T-cell (primary cell): ENCODE measurements at regions not wholly inside any gene's neighbourhood (a gene's known extent, or its start where the extent isn't known, plus 50 kb on each side); places are given as distances from the start of the nearest gene placed in this dataset.

Source experiments
- ATAC-seq, 4 experiments: fragments of 200-7000 bp in 3 of 4; fragments of 150-1000 bp in 1 of 4; cut with Tn5 transposase; replicated peaks in 1 of 4; 1 replicate in 3 of 4; 2 replicates in 1 of 4; pipeline ENCODE4 v1.10.0; 2021; ENCODE audit warnings: moderate library complexity in 3 of 4, mild to moderate bottlenecking in 2 of 4, moderate number of reproducible peaks in 1 of 4
- CTCF ChIA-PET, 2 donors: fragments of 300-600 bp; sonication (Branson Sonifier 250); formaldehyde crosslinking; loops; one replicate each; lab custom pipeline; 2022; ENCODE audit warnings: antibody characterized with exemption in 2 of 2; lab: Charles Lee
- POLR2A ChIA-PET, 2 donors: fragments of 300-600 bp; sonication (Branson Sonifier 250); formaldehyde crosslinking; loops; one replicate each; lab custom pipeline; 2022; ENCODE audit warnings: antibody characterized with exemption in 2 of 2; lab: Charles Lee
- DNase-seq, 35 experiments: peaks; one replicate each; pipeline versions ENCODE4 v3.0.0 to v3.0.0-alpha.2; 2013 to 2023
- H3K27ac ChIP-seq: one replicate; pipeline ENCODE4 v1.5.1; 2013; ENCODE audit warnings: low read length
- H3K27me3 ChIP-seq, 2 experiments: replicated peaks in 1 of 2; 1 replicate in 1 of 2; 2 replicates in 1 of 2; pipeline versions ENCODE4 v1.6.1 to v1.7.0; 2013; ENCODE audit warnings: low read length in 1 of 2, mixed read lengths in 1 of 2; ENCODE audit not compliant: control insufficient read depth in 2 of 2, insufficient read depth in 2 of 2; ENCODE audit errors: extremely low read depth in 1 of 2
- H3K36me3 ChIP-seq, 2 donors: 1 replicate in 1 of 2; 2 replicates in 1 of 2; pipeline versions ENCODE4 v1.6.1 to v1.7.0; 2013; ENCODE audit warnings: low read length in 1 of 2; ENCODE audit not compliant: control insufficient read depth in 2 of 2, insufficient read depth in 1 of 2; ENCODE audit errors: extremely low read depth in 1 of 2
- H3K4me1 ChIP-seq, 2 experiments: 1 replicate in 1 of 2; 2 replicates in 1 of 2; pipeline versions ENCODE4 v1.6.1 to v1.7.0; 2013; ENCODE audit warnings: low read length in 2 of 2, mixed read lengths in 1 of 2; ENCODE audit not compliant: insufficient read depth in 2 of 2, control insufficient read depth in 1 of 2; ENCODE audit errors: extremely low read depth in 1 of 2
- H3K4me3 ChIP-seq, 2 donors: 1 replicate in 1 of 2; 2 replicates in 1 of 2; pipeline versions ENCODE4 v1.5.1 to v1.7.0; 2013; ENCODE audit warnings: mild to moderate bottlenecking in 2 of 2, low read length in 1 of 2, moderate library complexity in 1 of 2; ENCODE audit not compliant: control insufficient read depth in 1 of 2; ENCODE audit errors: extremely low read depth in 1 of 2
- H3K9me3 ChIP-seq: 2 replicates; pipeline ENCODE4 v1.7.0; 2013
- H3K27ac Mint-ChIP-seq, 2 donors: one replicate each; pipeline ENCODE4 v1.8.0; 2020 to 2021; ENCODE audit warnings: mild to moderate bottlenecking in 2 of 2, mixed read lengths in 2 of 2
- H3K27me3 Mint-ChIP-seq, 2 donors: one replicate each; pipeline ENCODE4 v1.8.0; 2021 to 2022; ENCODE audit warnings: mixed read lengths in 2 of 2
- H3K36me3 Mint-ChIP-seq: one replicate; pipeline ENCODE4 v1.8.0; 2021; ENCODE audit warnings: mixed read lengths
- H3K4me1 Mint-ChIP-seq, 3 donors: one replicate each; pipeline ENCODE4 v1.8.0; 2020 to 2022; ENCODE audit warnings: mixed read lengths in 3 of 3, mild to moderate bottlenecking in 1 of 3
- H3K4me3 Mint-ChIP-seq, 3 donors: one replicate each; pipeline ENCODE4 v1.8.0; 2020 to 2022; ENCODE audit warnings: mild to moderate bottlenecking in 3 of 3, mixed read lengths in 3 of 3, moderate library complexity in 3 of 3
- H3K9me3 Mint-ChIP-seq, 3 donors: one replicate each; pipeline ENCODE4 v1.8.0; 2020 to 2022; ENCODE audit warnings: mixed read lengths in 3 of 3
- whole genome bisulfite sequencing: methylation state at CpG from one replicate; pipeline ENCODE4 v1.1.5; 2013; ENCODE audit warnings: missing lambda C conversion rate; ENCODE audit not compliant: insufficient coverage; 5-methylcytosine and 5-hydroxymethylcytosine counted together

DNA sequence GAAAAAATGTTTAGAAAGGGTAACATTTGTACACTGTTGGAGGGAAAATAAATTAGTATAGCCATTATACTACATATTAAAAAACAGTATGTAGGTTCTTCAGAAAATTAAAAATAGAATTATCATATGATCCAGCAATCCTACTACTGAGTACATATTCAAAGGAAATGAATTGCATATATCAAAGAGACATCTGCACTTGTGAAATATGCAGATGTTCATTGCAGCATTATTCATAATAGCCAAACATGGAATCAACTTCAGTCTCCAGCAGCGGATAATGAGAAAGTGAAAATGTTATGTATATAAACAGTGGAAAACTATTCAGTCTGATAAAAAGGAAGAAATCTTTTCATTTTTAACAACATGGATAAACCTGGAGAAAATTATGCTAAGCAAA lies 695.5 kb downstream of the SLCO4C1 start:
- H3K9me3 ChIP-seq, result no peaks in the 10 kb centered on the region
- no CpG with 5 or more reads among the region's 1 CpG for WGBS
- Mint-ChIP-seq H3K4me3 (no peak overlapping the region), H3K27ac (no peak overlapping the region), H3K27me3 (no peaks in the 10 kb centered on the region), H3K36me3 (no peaks in the 10 kb centered on the region), H3K9me3 (peaks cover 5 to 14% (median 10%) of the 10 kb centered on the region in 3 donors), H3K4me1 (no peaks in the 10 kb centered on the region)
- no peak overlapping the region for H3K4me3 ChIP-seq
- no peaks in the 10 kb centered on the region for H3K27me3 ChIP-seq
- H3K4me1 ChIP-seq, result no peaks in the 10 kb centered on the region
- no peak for DNase-seq
- no peak overlapping the region for H3K27ac ChIP-seq
- no peak for ATAC-seq
- CTCF ChIA-PET, result no interaction called here
- H3K36me3 ChIP-seq, result no peaks in the 10 kb centered on the region
- POLR2A ChIA-PET, result no interaction called here

DNA sequence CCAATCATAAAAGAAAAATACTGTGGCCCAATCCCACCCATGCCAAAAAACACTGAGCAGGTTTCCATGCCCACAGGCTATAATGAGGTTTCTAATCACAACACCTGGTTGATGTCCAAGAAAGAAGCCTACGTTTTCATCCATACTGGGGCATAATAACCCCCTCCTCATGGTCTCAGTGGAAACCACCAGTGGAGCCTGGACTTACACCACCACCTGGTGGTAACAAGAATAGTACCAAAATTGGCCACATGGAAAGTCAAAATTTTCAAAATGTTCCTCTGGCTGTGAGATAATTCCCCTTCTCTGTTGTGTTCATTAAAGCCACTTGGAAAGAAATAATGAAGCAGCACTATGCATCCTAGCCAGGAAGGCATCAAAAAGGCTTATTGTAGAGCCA lies 687.3 kb upstream of the ST8SIA4 start:
- Mint-ChIP-seq H3K4me1 (no peaks in the 10 kb centered on the region), H3K36me3 (no peaks in the 10 kb centered on the region), H3K27me3 (no peaks in the 10 kb centered on the region), H3K4me3 (no peak overlapping the region), H3K9me3 (peaks cover 4 to 9% (median 6%) of the 10 kb centered on the region in 3 donors), H3K27ac (no peak overlapping the region)
- no peaks in the 10 kb centered on the region for H3K9me3 ChIP-seq
- CTCF ChIA-PET, result no interaction called here
- no CpG with 5 or more reads among the region's 1 CpG for WGBS
- ATAC-seq (no peak), DNase-seq (no peak)
- H3K27me3 ChIP-seq, result no peaks in the 10 kb centered on the region
- H3K4me1 ChIP-seq, result no peaks in the 10 kb centered on the region
- H3K4me3 ChIP-seq, result no peak overlapping the region
- POLR2A ChIA-PET, result no interaction called here
- H3K36me3 ChIP-seq, result no peaks in the 10 kb centered on the region
- no peak overlapping the region for H3K27ac ChIP-seq

DNA sequence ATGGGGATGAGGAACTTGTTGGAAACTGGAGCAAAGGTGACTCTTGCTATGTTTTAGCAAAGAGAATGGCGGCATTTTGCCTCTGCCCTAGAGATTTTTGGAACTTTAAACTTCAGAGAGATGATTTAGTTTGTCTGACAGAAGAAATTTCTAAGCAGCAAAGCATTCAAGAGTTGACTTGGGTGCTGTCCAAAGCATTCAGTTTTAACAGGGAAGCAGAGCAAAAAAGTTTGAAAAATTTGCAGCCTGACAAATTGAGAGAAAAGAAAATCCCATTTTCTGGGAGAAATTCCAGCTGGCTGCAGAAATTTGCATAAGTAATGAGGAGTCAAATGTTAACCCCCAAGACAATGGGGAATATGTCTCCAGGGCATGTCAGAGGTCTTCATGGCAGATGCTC lies 682.3 kb upstream of the ST8SIA4 start:
- ChIA-PET POLR2A (no interaction called here), CTCF (no interaction called here)
- no peak overlapping the region for H3K27ac ChIP-seq
- no peaks in the 10 kb centered on the region for H3K36me3 Mint-ChIP-seq
- no peak overlapping the region for H3K27ac Mint-ChIP-seq
- H3K9me3 Mint-ChIP-seq, result peaks cover 0 to 7% (median 3%) of the 10 kb centered on the region in 3 donors
- H3K27me3 ChIP-seq, result no peaks in the 10 kb centered on the region
- ATAC-seq, result no peak
- H3K36me3 ChIP-seq, result no peaks in the 10 kb centered on the region
- no peak for DNase-seq
- no peak overlapping the region for H3K4me3 Mint-ChIP-seq
- no peaks in the 10 kb centered on the region for H3K4me1 Mint-ChIP-seq
- no peaks in the 10 kb centered on the region for H3K9me3 ChIP-seq
- H3K4me1 ChIP-seq, result no peaks in the 10 kb centered on the region
- no peak overlapping the region for H3K4me3 ChIP-seq
- H3K27me3 Mint-ChIP-seq, result no peaks in the 10 kb centered on the region
- 100% methylated on average over 1 of the region's 1 CpG for WGBS

DNA sequence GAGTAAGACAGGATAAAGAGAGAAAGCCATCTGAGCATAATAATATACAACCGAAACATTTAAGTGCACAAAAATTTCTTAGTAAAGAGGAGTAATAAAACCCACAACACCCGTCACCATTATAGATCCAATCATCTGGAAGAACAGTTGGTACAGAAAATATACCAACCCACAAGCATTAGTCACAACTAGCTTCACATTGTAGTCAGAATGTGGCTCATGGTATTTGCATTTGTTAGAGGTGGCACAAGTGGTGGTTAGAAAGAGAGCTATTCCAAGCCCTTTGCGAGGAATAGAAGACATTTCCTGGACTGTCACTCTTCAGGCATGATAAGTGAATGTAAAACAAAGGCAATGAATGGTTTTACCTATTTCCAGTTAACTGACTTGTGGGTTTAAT lies 677.5 kb upstream of the ST8SIA4 start:
- H3K27ac ChIP-seq, result no peak overlapping the region
- Mint-ChIP-seq H3K4me3 (no peak overlapping the region), H3K4me1 (no peaks in the 10 kb centered on the region), H3K9me3 (peaks cover 0 to 7% (median 5%) of the 10 kb centered on the region in 3 donors), H3K36me3 (no peaks in the 10 kb centered on the region), H3K27ac (no peak overlapping the region), H3K27me3 (no peaks in the 10 kb centered on the region)
- CTCF ChIA-PET, result no interaction called here
- no peaks in the 10 kb centered on the region for H3K9me3 ChIP-seq
- DNase-seq, result no peak
- H3K4me3 ChIP-seq, result no peak overlapping the region
- POLR2A ChIA-PET, result no interaction called here
- no peaks in the 10 kb centered on the region for H3K36me3 ChIP-seq
- WGBS, result no CpG with 5 or more reads among the region's 3 CpGs
- H3K27me3 ChIP-seq, result no peaks in the 10 kb centered on the region
- ATAC-seq, result no peak
- no peaks in the 10 kb centered on the region for H3K4me1 ChIP-seq

DNA sequence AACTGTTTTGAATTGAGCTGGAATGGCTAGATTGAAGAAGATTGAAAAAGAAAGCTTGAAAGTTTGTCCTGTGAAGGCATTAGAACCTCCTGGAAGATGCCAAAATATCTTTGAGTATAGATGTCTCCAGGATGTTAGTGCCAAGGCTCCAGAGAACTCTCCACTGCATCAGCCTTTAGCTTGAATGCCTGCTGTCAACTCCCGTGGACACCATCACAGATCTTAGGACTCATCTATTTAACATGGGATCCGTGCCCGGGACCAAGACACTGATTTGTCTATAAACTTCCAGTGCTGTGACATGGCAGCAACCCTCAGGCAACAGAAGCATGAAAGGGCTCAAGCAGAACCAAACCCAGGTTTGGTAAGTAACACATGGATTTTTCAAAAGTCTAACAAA lies 670.9 kb upstream of the ST8SIA4 start:
- 79% methylated on average over 3 of the region's 3 CpGs for WGBS
- H3K27ac Mint-ChIP-seq, result no peak overlapping the region
- H3K4me1 ChIP-seq, result no peaks in the 10 kb centered on the region
- DNase-seq, result no peak
- H3K27me3 Mint-ChIP-seq, result no peaks in the 10 kb centered on the region
- no peaks in the 10 kb centered on the region for H3K9me3 ChIP-seq
- H3K36me3 Mint-ChIP-seq, result no peaks in the 10 kb centered on the region
- ChIA-PET CTCF (interaction anchor here (0.6 to 0.9 kb wide), 2 partner anchors 10 to 105 kb away, joined by 3 read pairs; no protein-coding TSS in a partner anchor), POLR2A (no interaction called here)
- H3K27me3 ChIP-seq, result no peaks in the 10 kb centered on the region
- H3K4me3 ChIP-seq, result no peak overlapping the region
- no peak overlapping the region for H3K4me3 Mint-ChIP-seq
- H3K4me1 Mint-ChIP-seq, result no peaks in the 10 kb centered on the region
- no peak for ATAC-seq
- H3K36me3 ChIP-seq, result no peaks in the 10 kb centered on the region
- H3K9me3 Mint-ChIP-seq, result no peaks in the 10 kb centered on the region
- no peak overlapping the region for H3K27ac ChIP-seq

DNA sequence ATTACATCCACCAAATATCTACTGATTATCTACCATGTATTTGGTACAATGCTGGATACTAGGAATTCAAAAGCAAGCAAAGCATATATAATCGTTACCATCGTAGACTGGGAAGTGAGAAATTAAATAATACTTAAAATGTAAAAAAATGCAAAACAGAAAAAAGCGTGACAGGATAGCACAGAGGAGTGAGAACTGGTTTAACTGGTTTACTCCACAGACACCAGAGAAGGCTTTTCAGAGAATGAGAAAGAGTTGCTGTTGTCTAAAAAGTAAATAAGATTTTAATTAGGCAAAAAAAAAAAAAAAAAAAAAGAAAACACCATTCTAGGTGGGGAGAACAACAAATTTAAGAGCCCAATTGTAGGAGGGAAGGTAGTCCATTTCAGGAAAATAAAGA lies 657.9 kb upstream of the ST8SIA4 start:
- WGBS, result no CpG with 5 or more reads among the region's 3 CpGs
- no peaks in the 10 kb centered on the region for H3K36me3 Mint-ChIP-seq
- H3K4me3 Mint-ChIP-seq, result no peak overlapping the region
- no peak overlapping the region for H3K27ac ChIP-seq
- no peaks in the 10 kb centered on the region for H3K36me3 ChIP-seq
- H3K9me3 ChIP-seq, result no peaks in the 10 kb centered on the region
- H3K4me1 ChIP-seq, result no peaks in the 10 kb centered on the region
- no peak for DNase-seq
- no peaks in the 10 kb centered on the region for H3K4me1 Mint-ChIP-seq
- no peak overlapping the region for H3K4me3 ChIP-seq
- H3K27me3 ChIP-seq, result no peaks in the 10 kb centered on the region
- no peak overlapping the region for H3K27ac Mint-ChIP-seq
- H3K27me3 Mint-ChIP-seq, result no peaks in the 10 kb centered on the region
- CTCF ChIA-PET, result no interaction called here
- peaks cover 0 to 13% (median 6%) of the 10 kb centered on the region in 3 donors for H3K9me3 Mint-ChIP-seq
- no peak for ATAC-seq
- POLR2A ChIA-PET, result no interaction called here

DNA sequence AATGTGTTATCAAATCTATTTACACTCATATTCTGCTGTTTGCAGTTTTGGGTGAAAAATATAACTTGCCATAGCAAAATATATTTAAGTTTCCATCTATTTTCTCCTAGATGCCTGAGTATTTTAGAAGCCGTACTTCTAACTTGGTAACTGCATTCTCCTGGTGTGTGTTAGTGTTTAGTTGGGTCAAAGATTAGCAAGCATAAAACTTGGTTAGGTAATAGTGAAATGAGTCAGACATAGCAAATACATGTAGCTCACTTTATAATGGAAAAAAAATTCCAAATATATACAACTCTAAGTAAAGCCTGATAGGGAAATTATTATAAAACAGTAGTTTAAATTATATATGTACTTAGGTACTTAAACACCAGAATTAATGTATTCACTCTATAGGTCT lies 640.7 kb upstream of the ST8SIA4 start:
- H3K27me3 Mint-ChIP-seq, result no peaks in the 10 kb centered on the region
- DNase-seq (no peak), ATAC-seq (no peak)
- ChIA-PET CTCF (interaction anchor here in 1 of 2 donors (0.5 kb wide), 1 partner anchor 1412 kb away, joined by 3 read pairs; no protein-coding TSS in a partner anchor), POLR2A (no interaction called here)
- no peaks in the 10 kb centered on the region for H3K36me3 Mint-ChIP-seq
- no peaks in the 10 kb centered on the region for H3K36me3 ChIP-seq
- H3K4me3 ChIP-seq, result no peak overlapping the region
- H3K27ac ChIP-seq, result no peak overlapping the region
- no peaks in the 10 kb centered on the region for H3K27me3 ChIP-seq
- H3K9me3 Mint-ChIP-seq, result no peaks in the 10 kb centered on the region
- H3K4me3 Mint-ChIP-seq, result no peak overlapping the region
- WGBS, result no CpG with 5 or more reads among the region's 1 CpG
- no peaks in the 10 kb centered on the region for H3K4me1 ChIP-seq
- no peaks in the 10 kb centered on the region for H3K4me1 Mint-ChIP-seq
- no peaks in the 10 kb centered on the region for H3K9me3 ChIP-seq
- no peak overlapping the region for H3K27ac Mint-ChIP-seq
